NT2/D1 (cell line): ENCODE measurements at regions not wholly inside any gene's neighbourhood (a gene's known extent, or its start where the extent isn't known, plus 50 kb on each side); places are given as distances from the start of the nearest gene placed in this dataset.

Source experiments
- YY1 ChIP-seq: IDR thresholded peaks from 2 replicates; pipeline ENCODE4 v1.6.1; 2011; ENCODE audit not compliant: insufficient read length, insufficient read depth
- ZNF274 ChIP-seq: IDR thresholded peaks from 2 replicates; pipeline ENCODE4 v1.6.1; 2011; ENCODE audit warnings: mild to moderate bottlenecking, low read depth, low read length

- TF ChIP-seq ZNF274 (no peak), YY1 (no peak)
These were observed 96.6 kb upstream of the TMEM196 start for GRCh38 chr7:19869979-19870378.
